NOMO-1 treated with dmso at 0.1 percent for 144 hours (cell line): ENCODE measurements at regions not wholly inside any gene's neighbourhood (a gene's known extent, or its start where the extent isn't known, plus 50 kb on each side); places are given as distances from the start of the nearest gene placed in this dataset.

Source experiments
- DNase-seq: peaks from one replicate; lab custom pipeline; 2025; ENCODE audit not compliant: unreplicated experiment; lab: John Stamatoyannopoulos, UW

DNA sequence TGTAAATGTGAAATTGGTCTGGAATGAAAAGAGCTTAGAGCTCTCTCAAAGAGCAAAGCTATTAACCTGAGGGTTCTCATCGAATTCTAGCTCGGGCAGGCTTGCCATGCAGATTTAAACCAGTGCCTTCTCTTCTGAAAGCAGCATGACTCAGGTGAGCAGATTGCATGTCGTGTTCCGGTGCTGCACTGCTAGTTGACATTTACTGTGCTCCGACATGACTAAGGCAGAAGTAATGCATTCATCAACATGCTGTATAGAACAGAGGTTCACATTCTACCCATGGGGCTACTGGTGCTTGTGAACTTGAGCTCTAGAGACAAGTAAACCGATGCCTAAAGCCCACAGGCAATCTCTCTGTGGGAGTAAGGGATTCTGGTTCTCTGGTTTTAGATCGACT is 947.7 kb downstream of the EFNB2 start:
- DNase-seq = no peak

DNA sequence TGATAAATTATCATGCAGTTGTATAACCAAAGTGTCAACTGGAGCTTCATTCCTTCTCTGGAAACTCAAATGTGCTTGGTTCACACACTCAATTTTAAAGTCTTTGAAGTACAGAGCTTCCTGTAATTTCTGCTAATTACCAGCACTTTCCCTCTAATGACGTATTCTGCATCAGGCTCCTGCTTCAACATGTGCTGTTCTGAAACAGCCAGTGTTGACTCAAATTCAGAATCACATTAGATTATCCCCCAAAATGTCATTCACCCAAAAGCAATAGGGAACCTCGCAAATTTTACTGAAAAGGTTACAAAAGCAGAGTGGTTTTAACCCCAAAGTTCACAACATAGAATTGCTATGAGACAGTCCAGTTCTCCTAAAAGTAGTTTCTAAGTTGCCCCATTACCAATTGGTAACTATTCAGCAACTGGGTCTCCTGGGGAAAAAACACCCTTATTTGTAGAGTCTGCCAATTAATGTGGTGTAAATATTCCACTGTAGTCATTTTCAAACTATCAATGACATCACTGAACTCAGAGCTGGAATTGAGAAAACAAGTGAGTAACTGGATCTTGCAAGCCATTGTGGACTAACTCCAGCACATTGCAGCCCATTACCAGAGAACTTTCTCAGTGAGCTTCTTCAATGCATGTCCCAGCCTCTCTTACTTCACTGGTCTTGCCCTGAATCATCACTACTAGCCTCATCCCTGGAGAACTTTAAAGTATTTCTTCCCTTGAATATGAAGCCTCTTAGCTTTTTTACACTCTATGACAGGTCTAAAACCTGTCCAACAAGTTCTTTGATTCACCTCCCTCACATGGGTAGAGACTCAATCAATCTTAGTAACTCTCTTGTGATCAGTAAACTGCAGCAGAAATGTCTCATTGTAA is 955.4 kb downstream of the EFNB2 start:
- no peak for DNase-seq

DNA sequence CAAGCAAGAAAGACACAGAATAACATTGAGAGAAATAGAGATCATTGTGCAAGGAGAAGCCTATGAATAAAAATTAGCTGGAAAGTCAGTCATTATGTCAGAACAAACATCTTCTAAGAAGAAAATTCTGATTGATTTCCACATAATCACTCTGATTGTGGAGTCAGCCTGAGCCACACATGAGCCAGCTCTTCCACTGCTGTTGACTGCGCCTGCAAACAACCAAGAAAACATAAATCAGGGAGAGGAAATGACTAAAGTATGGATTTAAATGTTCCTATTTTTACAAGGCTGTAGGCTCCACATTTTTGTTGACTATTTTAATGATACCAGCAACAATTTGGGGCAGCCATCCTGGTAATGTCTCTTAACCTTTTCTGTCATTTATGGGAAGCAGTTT is 962.3 kb downstream of the EFNB2 start:
- no peak for DNase-seq

DNA sequence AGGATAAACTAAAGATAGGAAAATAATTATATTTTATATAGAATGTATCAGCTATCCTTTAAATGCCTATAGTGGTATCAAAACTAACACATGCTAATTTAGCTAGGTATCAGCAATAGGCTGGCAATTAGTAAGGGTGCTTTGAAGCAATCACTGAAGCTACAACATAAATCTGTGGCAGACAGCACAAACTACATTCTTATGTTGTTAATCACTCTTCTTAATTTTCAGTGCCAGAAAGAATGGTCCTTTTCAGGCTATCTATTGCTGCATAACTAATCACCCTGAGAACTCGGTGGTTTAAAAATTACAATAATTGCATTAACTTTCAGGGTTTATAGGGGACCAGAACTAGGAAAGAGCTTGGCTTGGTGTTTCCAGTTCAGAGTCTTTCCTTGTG is 963.1 kb downstream of the EFNB2 start:
- no peak for DNase-seq

DNA sequence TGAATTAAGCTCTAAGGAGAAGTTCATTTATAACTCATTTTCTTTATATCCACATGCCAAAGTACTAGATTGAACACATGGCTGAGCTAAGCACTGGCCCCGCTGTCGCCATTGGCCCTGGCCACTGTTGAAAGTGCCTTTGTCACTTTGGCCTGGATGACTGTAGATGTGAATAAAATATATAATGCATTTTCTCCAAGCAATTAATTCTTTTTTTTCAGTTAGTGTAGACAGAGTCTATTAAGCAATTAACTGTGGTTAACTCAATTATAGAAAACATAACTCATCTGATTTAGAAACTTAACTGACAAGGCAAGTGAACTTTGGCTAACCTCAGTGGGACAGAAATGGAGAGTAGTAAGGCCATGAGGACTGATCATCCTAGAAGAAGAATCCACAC is 965.6 kb downstream of the EFNB2 start:
- peak; percentile 52 for DNase-seq

DNA sequence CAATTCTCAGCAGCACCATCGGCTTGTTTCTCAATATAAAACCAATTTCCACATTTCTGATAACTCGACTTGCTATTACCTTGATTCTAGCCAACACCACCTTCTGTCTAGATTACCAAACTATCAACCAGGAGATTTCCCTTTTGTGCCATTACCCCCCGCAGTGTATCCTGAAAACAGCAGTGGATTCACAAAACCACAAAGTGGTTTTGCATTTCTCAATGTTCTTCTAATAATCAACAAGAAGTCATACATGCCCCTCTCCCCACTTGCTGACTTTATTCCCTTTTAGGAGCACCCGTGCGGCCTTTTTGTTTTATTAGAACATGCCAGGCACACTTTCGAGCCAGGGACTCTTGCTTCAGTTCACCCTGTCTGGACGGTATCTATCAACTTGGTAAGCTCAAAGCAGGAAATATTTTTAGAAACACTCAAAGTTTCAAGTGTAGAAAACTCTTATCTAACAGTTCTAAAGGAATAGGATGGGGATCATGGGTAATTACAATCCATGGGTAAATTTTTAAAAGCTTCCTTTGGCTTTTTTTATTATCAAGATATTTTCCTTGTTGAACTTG is 967.4 kb downstream of the EFNB2 start:
- no peak for DNase-seq

DNA sequence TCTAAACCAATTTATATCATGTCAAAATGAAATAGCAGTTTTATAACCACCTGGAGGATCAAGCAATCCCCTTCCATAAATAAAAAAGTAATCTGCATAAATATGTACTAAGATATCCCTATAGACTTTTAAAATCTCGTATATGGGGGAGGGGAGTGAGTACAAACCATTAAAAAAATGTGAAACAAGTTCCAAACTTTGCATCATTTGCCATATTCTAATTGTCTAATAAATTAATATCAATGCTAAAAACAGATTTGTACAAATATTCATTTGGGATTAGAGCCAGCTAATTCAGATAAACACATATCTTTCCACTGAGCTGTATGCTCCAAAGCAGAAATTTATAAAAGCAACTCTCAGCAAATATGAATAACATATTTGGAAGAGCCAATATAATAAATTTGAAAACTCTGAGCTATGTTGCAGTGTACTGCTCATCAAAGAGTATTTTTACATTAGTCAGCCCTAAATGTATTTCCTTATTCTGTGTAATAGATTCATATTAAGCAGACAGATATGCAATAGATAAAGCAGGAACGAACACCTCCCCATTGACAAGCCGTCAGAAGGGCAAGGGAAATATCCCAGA is 970.2 kb downstream of the EFNB2 start:
- no peak for DNase-seq

DNA sequence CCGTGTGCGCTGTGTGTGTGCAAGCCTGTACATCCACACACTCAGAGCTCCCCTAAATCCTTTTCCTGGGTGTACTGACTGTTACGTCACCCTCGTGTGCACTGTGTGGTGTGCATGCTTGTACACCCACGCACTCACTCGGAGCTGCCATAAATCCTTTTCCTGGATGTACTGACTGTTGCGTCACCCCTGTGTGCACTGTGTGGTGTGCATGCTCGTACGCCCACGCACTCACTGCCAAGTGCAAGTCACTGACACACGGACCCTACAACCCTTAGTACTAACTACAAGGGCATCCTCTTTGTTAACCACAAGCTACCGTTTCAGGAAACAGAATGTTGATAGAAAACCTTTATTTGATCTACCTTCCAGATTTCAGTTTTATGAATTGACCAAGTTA is 983.4 kb downstream of the EFNB2 start:
- DNase-seq = no peak

DNA sequence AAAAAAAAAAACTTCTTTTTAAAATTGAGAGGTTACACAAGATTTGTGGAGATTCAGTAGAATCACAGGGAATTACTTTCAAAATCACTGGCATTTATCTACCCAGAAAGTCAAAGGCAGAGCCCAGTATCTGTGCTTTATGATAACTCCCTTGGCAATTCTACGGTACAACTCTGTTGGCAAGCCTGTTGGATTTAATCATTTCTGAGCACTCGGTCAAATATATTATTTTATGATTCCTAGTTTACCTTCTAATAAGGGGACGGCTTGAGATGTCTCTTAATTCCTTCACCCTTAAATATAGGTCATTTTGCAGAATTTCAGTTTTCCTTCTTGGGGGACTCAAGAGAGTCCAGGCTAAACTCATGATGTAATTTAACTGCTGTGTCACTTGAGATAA is 987.6 kb downstream of the EFNB2 start:
- DNase-seq = no peak

DNA sequence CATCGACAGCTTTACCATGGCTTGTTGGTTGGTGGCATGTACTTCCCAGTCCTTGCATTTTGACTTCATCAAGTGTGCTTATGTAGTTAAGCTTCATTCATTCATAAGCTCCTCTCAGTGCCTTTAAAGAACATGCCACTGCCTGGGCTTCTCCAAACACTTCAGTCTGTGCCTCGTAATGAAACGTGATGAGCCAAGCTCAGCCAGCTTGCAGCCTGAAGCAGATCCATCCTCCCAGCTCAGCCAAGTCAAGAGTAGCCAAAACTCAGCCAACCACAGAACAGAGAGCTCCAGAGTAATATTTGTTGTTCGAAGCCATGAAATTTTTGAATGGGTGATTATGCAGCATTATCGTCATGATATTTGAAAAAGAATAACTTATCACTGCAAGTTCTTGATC is 989.7 kb downstream of the EFNB2 start:
- no peak for DNase-seq

DNA sequence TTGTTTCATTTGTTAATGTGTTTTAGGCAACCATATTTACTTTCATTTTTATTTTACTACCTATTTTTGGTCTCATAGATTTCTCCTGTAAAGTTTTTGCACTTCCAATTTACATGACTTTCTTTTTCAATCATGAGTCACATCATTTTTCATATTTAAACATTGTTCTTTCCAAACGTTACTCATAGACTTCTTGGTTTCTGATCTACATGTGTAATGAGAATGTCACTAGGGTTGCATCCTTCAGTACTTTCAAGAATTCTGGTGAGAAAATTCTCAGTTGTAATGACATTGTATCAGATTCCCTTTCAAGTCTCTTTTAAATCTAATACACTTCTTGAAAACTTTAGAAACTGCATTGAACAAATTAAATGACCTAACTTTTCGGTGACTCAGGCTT is 991.7 kb downstream of the EFNB2 start:
- DNase-seq = no peak

DNA sequence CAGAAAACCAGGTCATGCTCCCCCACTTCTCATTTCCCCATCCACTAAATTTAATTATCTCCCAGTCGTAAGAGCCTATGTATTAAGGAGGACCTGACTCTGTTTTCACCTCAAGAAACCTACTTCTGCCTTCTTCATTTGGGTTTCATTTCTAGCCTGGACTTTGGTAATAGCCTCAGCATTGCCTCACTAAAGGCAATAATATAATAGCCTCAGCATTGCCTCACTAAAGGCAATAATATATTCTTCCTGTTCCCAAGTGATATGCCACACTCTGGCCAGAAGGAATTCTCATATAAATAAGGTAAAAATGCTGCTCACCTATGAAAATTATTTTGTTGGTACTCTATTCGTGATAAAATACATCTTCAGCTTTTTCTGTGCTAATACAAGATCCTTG is 993.9 kb downstream of the EFNB2 start:
- peak; percentile 84 for DNase-seq

DNA sequence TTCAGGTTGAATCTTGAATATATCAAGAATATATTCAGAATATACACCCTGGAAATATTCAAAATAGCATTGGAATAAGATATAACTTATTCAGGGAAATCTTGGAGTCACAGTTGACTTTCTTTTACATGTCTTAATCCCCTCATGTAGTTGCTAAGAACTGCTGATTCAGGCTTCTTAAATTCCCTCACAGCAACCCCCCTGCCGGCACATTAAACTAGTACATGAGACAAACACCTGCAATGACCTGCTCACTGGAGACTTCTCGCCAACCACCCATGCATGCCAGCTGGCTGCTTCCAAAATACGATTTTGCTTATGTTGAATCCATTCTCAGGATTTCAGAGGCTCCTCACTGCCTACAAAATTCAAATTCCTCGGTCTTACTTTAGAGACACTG is 997.1 kb downstream of the EFNB2 start:
- no peak for DNase-seq

DNA sequence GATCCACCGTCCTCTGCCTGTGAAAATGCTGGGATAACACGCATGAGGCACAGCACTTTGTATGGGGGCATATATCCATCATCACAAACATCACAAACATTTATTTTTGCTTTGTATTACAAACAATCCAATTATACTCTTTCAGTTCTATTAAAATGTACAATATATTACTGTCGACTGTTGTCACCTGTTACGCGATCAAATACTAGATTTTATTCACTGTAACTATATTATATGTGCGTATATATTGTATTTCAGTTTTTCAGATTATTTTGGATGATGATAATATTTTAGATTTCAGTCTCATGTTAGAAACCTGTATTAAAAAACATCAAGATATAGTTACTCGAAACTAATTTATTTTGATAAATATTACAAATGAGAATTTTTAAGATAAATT is 998.3 kb downstream of the EFNB2 start:
- DNase-seq = no peak

DNA sequence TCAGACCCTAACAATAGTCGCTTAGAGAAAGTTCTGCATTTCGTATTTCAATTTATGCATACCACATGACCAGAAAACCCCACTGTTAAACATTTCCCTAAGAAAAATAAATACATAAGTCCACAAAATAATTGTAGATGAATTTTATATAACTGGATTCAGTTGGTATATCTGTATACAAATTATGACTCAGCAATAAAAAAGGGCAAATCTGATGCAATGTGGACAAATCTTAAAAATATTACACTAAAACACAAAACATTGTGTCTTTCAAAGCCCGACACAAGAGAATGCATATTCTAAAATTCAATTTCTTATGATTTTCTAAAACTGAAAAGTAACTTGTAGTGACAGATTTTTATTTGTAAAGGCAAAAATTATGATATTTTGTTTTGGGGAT is 1005.0 kb downstream of the EFNB2 start:
- no peak for DNase-seq

DNA sequence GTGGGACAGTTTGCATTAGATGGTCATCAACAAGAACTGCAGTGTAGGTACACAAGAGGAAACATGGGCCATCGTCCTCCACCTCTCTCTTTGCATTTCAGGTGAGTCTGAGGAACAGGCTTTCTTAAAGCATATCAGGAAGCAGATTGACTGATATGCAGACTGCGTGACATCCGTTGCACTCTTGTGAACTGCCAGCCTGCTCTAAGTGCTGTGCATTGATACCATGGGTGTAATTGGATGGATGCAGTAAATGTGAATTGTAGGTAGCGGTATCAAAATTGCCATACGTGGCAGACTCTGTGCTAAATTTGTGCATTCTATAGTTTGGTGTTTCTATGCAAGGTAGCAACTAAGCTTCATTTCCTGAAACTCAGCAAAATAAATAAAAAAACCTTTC is 1008.3 kb downstream of the EFNB2 start:
- no peak for DNase-seq

DNA sequence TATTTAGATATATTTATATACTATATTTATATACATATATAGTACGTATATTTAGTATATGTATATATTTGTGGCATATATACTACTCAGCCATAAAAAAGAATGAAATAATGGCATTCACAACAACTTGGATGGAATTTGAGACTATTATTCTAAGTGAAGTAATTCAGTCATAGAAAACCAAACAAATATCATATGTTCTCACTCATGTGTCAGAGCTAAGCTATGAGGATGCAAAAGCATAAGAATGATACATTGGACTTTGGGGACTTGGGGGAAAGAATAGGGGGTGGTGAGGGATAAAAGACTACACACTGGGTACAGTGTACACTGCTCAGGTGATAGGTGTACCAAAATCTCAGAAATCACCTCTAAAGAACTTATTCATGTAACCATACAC is 1015.7 kb downstream of the EFNB2 start:
- DNase-seq = no peak

DNA sequence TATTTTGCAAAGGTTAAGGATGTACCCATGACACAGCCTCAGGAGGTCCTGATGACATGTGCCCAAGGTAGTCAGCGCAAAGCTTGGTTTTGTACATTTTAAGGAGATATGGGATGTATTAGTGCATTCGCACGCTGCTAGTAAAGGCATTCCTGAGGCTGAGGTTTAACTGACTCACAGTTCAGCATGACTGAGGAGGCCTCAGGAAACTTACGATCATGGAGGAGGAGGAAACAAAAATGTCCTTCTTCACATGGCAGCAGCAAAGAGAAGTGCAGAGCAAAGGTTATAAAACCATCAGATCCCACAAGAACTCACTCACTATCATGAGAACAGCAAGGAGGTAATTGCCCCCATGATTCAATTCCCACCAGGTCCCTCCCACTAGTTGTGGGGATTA is 1017.4 kb downstream of the EFNB2 start:
- no peak for DNase-seq

DNA sequence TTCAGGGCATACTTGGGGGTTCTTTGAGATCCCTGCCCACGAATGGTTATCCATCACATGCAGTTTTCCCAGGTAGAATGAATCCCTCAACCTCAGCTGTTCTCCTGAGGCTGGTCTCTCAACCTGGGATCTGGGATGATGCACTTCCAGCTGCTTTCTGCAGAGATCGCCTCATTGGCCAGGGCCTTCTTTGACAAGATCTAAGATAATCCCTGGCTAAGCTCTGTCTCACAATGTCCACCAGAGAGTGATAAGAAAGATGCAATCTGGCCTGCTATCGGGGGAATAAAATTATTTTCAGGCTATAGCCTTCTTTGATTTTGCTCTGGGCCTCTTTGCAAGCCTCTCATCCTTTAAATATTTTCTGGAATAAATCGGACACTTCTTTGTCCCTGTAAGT is 1021.1 kb downstream of the EFNB2 start:
- DNase-seq = no peak

DNA sequence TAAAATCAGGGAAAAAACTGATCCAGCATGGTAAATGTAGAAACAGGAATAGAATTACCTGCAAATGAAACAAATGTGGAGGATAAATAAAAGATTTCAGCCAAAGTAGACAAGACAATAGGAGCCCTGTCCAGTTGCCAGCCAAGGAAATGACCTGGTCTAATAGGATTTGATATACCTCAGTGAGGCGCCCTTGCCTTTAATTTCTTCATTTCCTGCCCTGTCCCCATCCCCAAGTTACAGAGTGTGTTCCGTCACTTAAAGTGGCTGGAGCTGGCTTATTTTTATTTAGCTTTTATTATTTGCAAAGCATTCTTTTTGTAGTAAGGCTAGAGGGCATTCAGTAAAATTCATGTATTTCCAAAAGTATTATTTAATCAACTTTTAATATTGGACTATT is 1022.0 kb downstream of the EFNB2 start:
- no peak for DNase-seq

DNA sequence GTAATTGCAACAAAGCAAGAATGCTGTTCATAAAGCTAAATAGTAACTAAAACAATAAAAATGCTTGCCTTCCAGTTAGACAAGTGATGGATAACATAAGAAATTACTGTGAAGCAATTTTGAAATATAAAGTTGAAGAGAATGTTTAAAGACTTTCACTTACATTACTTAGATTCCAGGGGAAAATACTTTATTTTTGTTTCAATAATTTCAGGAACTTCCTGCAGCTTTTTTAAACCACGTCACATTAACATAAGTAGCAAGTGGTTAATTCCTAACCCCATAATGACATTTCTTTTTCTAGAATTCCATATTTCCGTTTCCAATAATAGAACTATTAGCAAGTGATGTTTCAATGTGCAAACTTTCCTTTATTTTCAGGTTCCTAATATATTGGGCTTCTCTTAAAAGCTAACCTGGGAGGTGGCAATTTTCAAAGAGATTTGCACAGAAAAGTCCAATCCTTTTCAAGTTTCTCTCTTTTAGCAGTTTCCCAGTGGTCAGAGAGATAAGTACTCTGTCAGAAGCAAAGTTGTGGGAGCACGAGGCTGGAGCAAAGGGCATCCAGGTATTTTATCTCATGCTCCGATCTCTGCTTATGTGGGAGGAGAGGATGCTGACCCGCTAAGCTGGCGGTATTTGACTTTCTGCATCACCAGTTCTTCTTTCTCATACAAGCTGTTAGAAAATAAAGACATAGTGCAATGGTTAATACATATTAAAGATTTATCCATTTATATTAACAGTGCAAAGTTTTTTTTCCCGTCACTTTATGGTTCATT is 1025.3 kb downstream of the EFNB2 start:
- DNase-seq = no peak

DNA sequence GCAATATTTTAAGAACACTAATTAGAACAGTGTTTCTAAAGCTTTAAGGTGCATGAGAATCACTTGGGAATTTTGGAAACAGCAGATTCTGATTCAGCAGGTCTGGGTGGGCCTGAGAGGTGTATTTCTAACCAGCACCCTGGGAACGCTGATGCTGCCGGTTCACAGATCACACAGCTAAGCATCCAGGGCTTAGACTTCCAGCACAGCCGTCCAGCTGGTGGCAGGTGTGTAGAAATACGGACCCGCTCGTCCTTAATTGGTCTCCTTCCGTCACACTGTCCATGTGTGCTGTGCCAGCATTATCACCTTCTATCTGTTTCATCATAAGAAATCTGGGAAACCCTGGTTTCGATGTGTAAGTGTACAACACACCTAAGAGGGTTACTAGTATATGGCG is 1029.0 kb downstream of the EFNB2 start:
- DNase-seq = no peak
